CD1c-positive myeloid dendritic cell (primary cell): ENCODE measurements at regions not wholly inside any gene's neighbourhood (a gene's known extent, or its start where the extent isn't known, plus 50 kb on each side); places are given as distances from the start of the nearest gene placed in this dataset.

Experiments used
- DNase-seq: peaks from one replicate; pipeline ENCODE4 v3.0.0-alpha.2; 2016; ENCODE audit errors: extremely low spot score

DNA sequence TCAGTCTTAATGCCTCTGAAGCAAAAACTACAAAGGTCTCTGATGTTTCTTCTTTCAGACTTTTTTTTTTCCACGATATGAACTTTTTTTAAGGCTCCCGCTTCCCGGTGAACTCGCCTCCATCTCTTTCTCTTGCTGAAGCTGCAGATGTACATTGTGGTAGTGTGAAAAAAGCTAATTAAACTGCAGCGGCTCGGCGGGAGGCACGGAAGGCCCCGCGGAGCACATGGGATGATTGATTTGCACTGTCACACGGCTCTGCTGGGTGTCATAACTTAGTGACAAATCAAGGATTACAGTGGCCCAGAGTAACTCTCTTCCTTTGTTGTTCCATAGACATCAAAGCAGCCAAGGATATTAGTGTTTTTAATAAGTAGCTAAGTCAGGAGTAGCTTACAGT is 196.3 kb downstream of the AXIN2 start:
- DNase-seq = no peak

DNA sequence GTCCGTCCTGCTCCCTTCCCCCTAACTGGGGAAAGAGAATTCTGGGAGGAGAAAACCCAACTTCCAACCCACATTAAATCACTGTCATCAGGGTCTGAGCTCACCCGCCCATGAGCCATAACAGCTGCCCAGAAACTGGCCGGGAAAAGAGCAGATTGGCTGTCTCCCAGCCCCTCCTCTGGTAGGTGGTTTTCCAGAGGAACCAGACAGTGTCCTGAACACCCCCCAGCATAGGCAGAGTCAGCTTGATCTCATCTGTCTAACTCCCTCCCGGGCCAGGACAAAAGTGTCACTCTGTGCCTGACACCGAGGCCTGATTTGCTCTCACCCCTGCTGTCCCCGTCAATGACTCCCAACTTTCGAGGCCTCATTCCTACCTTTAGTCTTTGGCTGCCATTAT is 197.0 kb downstream of the AXIN2 start:
- no peak for DNase-seq

DNA sequence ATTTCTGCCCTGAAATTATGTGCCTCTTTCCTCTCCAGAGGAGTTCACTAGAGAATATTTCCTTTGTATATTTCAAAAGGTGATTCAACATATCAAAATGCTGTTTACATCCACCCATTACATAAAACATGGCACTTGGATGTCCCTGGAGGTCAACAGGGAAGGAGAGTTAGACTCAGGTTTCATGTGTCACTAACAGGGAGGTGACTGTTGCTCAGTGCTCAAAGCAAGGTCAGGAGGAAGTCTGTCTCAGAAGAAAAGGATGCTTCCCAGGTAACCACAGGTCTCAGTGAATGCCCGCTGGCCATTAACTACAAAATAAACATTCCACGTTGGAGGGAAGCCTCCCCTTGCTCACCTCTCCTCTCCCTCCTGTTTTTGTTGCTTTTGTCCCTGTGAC is 198.6 kb downstream of the AXIN2 start:
- no peak for DNase-seq

DNA sequence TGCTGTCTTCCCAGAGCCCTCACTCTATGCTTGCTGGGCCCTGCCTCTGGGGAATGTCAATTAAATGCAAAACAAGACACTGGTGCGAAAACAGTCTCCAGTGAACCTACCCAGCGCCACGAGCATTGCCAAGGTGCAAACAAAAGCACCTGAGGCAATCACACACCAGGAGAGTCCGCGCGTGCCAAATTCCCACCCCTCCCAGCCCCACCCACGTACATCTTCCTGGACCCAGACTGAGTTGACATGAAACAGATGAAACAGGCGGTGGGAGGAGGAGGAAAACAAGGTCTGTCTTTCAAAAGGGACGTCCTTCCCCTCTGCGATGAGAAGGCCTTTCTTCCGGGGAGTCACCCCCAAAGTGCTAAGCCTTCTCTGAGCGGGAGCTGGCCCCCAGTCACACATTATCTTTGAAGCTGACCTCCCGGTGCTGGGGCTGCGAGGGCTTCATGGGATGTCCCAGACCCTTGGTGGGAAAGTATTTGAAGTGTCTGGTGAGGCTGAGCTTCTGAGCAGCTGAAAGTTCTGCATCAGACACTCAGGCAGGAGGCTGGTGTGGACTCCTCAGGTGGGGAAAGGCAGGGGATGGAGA is 200.4 kb downstream of the AXIN2 start:
- no peak for DNase-seq

DNA sequence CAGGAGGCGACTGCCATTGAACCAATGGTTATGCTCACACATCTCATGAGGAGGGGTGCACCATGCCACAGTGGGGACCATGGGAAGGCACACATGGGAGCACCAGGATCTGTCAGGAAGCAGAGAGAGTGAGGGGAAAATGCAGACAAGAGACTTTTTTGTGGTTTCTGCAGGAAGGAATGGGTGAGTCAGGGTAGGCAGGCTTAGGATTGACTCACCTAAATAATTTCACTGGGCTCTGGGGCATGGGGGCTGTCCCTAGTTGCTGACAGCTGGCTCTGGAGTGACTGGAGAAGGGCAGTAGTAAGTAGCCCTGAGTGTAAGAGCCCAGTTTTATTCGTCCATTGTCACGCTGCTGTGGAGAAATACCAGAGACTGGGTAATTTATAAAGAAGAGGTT is 202.4 kb downstream of the AXIN2 start:
- no peak for DNase-seq

DNA sequence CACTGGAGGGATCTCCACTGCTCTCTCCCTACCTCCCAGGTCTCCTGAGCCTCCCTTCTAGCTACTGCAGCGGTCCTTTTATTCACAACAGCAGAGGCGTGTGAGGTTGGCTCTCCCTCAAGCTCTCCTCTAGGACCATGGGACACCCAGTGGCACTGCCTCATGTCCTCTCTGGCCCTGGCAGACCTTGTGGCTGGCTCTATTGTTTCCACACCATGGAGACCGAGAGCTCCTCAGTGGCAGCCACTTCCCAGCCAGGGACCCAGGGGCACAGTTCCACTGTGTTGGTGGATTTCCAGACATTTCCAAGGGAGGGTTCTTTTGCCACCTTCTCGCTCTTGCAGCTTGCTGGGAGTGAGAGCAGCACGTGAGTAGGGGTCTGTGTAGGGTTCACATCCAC is 204.9 kb downstream of the AXIN2 start:
- DNase-seq = no peak

DNA sequence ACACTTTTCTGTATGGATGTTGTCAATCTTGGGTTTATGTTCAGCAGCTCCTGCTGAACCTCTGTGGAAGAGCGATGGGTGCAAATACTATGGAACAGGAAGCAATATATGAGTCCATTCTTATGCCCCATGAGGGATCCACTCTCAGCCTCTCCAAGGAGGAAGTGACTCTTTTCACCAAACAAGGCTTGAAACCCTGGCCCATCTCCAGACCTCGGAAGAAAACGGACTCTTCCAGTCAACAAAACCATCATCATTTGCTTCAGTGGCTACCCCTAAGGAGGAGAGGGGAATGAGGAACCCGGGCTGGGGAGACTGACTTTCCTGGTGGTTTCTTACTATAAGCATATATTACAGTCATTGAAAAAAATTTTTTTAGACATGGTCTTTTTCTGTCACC is 206.2 kb downstream of the AXIN2 start:
- DNase-seq = no peak

DNA sequence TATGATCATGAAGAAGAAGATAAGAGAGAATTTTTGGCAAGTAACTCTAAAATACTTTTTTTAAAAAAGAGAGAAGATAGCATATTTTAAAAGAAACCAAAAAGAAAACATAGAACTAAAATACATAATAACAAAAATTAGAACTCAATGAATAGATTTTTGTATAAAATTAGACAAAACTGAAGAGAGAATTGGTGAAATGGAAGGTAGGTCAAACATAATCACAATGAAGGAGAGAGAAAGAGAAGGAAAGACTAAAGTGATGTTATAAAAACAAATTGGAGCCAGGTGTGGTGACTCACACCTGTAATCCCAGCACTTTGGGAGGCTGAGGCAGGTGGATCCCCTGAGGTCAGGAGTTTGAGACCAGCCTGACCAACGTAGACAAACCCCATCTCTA is 211.5 kb downstream of the AXIN2 start:
- no peak for DNase-seq

DNA sequence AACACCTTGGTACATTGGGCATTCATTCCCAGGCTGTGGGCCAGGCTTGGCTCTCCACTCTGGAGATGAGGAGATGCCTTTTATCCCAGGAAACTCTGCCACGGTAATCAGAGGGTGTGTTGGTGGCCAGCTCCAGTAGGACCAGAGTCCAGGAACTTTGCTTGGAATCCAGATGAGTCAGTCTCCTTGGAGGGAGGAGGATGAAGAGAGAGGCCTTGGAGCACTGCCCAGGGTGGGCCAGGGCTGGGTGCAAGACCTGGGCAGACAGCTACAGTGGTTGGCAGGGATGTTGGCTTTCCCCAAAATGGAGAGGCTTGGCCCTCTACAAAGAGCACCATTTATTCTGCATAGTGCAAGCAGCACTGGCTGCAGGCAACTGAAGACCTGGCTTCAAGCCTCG is 209.0 kb downstream of the RGS9 start:
- DNase-seq = no peak

DNA sequence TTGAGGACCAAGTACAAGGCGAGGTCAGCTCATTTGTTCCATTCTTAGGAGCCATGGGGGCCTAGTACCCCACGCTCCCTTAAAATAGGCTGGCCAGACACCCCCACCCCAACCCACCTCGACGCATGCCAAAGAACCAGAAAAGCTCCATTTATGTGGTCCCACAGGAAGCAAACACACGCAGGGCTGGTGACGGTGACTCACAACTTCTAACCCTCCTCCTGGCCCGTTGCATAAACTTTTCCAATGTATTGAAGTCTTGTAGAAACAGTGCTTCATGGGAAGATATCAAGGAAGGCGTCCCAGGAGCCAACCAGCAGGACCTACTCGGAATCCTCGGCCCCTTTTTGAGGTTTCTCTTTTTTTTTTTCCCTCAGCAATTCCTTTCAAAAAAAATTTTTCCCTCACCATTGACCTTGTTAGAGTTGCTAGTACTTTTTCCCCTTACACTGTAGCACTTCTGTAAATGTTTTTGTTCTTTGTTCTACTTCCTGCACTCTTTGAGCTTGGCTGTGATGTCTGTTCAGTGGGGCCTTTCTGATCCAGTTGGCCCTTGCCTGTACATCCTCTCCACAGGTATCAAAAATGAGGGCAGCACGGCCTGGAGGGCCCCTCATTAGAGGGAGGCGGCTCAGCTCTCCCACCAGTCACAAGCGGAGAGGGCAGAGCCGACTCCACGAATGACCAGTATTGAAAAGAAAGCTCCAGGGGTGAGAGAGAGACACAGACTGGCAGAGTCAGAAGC is 208.3 kb downstream of the RGS9 start:
- no peak for DNase-seq

DNA sequence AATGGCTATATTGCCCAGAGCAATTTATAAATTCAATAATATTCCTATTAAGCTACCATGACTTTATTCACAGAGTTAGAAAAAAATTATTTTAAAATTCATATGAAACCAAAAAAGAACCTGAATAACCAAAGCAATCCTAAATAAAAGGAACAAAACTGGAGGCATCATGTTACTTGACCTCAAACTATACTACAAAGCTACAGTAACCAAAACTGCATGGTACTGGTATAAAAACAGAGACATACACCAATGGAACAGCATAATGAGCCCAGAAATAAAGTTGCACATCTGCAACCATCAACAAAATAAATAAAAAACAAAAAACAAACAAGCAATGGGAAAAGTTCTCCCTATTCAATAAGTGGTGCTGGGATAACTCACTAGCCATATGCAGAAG is 203.2 kb downstream of the RGS9 start:
- no peak for DNase-seq

DNA sequence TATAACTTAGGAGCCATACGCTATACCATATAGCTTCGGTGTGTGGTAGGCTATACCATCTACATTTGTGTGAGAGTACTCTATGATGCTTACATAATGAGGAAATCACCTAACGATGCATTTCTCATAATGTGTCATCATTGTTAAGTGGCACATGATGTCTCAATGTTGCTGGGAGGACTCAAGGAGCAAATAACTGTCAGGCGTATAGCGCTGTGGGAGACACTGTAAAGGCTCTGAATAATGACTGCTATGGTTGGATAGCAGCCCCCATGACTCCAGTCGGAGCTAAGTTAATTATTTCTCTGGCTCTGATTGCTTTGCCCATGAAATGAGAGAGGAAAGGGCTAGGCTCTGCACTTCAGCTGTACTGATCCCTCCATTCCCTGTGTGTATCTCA is 197.2 kb downstream of the RGS9 start:
- no peak for DNase-seq

DNA sequence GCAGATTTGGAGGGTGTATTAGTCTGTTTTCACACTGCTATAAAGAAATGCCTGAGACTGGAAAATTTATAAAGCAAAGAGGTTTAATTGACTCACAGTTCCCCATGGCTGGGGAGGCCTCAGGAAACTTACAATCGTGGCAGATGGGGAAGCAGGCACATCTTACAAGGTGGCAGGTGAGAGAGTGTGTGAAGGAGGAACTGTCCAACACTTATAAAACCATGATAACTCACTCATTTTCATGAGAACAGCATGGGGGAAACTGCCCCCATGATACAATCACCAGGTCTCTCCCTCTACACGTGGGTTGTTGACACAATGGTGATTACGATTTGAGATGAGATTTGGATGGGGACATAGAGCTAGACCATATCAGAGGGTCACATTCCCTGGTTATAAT is 195.6 kb downstream of the RGS9 start:
- DNase-seq = no peak

DNA sequence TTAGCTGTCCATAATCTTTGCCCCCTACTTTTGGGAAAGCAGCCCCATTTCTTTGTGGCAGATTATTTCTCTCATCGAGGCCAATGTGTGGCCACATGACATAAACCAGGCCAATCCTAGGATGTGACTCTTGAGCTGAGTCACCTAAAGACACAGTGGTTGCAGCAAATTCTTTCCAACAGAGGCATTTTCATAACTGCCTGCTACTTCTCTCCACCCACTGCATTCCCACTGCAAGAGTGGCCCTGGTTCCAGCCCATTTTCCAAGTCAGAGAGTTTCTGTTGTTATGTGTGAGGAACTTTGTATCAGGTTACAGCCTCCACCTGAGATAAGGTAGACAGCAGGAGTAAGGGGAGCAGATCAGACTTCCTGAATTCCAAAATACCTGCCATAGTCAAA is 195.2 kb downstream of the RGS9 start:
- no peak for DNase-seq

DNA sequence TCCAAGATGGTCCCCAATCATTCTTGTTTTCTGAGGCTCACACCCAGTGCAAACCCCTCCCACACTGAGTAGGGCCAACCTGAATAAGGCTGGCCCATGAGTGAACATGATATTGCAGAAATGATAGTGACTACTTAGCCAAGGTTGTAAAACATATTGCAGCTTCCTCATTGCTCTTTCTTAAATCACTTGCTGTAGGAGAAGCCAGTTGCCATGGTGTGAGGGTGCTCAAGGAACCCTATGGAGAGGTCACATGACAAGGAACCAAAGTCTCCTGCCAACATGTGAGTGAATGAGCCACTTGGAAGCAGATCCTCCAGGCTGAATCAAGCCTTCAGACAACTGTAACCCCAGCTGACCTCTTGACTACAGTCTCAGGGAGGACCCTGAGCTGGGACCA is 191.4 kb downstream of the RGS9 start:
- no peak for DNase-seq

DNA sequence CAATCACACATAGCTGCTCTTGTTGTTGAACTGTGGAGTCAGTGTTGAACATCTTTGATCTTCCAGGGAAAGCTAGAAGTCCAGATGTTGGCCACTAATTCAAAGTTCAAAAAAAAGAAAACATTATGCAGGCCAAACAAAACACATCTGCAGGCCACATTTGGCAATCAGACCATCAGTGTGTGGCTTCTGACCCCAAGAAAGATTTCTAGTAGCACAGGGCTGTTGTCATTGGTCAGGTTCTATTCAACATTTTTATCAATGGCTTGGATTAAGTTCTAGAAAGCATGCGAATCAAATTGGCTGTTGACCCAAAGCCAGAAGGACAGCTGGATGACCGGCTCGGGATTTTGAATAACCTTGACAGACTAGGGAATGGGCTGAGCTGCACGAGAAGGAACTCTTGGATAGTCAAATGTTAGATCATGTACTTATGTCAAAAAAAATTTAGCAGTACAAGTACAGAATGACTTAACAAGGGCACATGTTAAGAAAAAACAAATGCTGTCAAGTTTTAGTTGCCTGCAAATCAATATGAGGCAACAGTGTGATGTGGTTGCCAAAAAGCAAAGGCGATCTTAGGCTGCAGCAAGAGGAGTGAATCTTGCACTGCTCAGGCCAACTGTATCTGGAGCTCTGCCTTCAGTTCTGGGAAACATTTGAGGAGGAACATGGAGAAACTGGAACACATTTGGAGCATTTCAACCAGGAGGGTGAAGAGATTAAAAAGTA is 187.6 kb downstream of the RGS9 start:
- DNase-seq = no peak

DNA sequence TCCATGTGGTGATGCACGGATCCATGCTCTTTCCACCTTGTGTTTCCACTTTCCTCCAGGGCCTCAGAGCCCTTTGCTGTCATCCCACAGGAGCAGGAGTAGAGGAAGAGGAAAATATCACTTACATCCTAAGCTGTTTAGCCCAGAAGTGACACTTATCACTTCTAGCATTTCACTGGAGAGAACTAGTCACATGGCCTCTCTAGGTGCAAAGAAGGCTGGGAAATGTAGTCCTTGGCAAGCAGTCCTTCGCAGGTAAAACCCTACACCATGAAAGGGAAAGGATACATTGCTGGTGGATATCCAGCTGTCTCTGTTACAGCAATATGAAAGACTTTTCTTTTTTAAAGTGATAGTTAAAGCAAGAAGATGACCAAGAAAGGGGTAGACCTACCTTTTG is 185.9 kb downstream of the RGS9 start:
- no peak for DNase-seq

DNA sequence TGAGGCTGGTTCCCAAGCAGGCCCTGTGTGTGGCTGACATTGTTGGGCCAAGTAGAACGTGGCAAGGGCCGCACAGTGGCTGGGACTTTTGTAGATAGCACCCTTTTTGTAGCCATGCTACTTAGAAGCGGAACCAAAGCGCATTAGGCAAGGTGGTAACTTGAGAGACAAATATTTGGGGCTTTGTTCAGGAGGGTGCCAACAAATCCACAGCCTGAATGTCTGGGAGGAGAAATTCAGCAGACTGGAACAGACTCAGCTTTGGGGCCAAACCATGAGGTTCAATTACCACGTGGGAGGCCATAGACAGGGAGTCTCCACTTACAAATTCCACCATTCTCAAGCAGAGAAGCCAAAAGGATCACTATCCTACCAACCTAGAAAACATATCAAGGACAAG is 183.7 kb downstream of the RGS9 start:
- DNase-seq = no peak

DNA sequence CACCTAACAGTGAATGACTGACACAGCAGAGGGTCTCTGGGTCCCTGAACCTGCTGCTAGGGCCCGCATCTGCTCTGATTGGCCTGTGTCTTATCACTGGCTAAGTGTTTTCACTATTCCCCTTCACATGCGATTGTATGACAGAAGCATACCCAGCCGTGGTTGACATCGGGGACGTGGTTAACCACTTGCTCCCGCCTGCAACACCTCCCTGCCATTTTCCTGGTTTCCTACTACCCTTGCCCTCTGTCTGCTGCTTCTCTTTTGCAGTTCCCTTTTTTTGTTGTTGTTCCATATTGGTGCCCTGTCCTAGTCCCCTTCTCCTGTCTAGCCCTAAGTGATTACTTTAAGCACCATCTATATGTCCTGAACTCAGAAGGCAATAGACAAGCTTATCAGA is 177.0 kb downstream of the RGS9 start:
- no peak for DNase-seq

DNA sequence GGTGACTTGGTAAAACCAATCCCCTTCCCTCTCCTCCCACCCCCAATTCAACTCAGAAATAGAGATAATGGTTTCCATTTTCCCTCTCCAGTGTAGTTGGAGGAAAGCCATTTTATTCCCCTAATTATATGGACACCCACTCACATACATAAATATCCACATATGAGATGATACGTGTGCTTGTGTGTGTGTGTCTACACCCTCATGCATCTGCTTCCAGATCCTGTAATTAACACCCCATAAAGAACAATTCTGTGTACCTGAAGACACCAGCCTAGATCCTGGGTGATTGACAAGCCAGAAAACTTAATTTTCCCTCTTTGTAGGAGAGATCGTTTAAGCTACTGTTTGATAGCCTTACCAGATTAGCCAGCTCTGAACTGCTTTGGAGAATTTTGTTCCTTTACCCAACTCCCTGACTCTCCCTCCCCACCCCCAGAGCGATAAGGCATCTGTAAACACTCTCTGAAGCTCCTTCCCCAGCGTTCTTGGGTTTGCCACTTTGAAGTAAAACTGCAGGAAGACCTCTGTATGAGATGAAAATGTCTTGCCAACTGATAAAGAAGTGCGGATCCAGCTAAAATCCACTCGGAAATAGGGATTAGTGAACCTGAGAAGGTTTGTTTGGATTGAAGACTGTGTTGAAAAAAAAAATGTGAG is 175.7 kb downstream of the RGS9 start:
- DNase-seq = no peak

DNA sequence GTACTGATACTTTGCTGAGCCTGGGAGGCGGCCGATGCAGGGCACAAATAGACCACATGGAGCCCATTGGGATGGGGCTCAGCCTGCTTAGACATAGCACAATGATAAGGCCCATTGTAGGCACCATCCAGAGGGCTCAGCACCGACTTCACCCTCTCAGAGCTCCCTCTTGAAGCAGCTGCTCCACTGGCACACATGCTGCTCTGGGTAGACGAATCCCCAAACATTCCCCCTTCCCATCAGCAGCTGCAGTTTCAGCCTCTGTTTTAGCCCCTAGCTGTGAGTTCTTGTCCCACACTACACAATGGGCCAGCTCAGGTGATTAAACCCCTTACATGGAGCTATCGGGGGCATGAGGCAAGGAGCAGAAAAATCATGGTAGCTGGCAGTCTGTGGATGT is 174.1 kb downstream of the RGS9 start:
- no peak for DNase-seq

DNA sequence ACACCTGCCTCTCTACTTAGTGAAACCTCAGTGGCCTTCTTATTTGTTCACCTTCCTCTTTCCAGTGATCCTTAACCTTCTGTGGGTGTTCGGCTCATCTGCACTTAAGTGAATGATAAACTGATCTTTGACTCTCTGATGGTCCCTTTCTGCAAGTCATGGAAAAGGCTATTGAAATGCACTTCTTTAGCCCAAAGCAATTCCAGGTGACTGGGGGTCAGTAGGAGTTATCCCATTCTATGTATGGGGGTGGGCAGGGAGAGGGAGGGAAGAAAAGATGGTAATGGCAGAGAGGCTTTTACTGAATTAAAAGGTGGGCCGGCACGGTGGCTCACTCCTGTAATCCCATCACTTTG is 170.8 kb downstream of the RGS9 start:
- no peak for DNase-seq
